ENCODE measurements at regions not wholly inside any gene's neighbourhood (a gene's known extent, or its start where the extent isn't known, plus 50 kb on each side); places are given as distances from the start of the nearest gene placed in this dataset.

GRCh38 chr5:35513612-35514011, 104.1 kb upstream of the SPEF2 start:
- Mint-ChIP-seq H3K4me3 (no peak overlapping the region), H3K27me3 (peaks cover 5% of the 10 kb centered on the region), H3K9me3 (ENCODE audit: low read depth) (peaks cover 13% of the 10 kb centered on the region), H3K4me1 (no peaks in the 10 kb centered on the region), H3K27ac (no peak overlapping the region), H3K36me3 (ENCODE audit: low read depth) (no peaks in the 10 kb centered on the region)
- POLR2A ChIA-PET, result no interaction called here
- intact Hi-C loops (cut with DNase I, micrococcal nuclease), result no loop called here
- CTCF ChIA-PET, result no interaction called here
- no peak for DNase-seq
- ATAC-seq, result no peak

- peaks cover 18% of the 10 kb centered on the region for H3K9me3 Mint-ChIP-seq (ENCODE audit: low read depth)
- ChIA-PET CTCF (no interaction called here), POLR2A (no interaction called here)
- no peaks in the 10 kb centered on the region for H3K36me3 Mint-ChIP-seq (ENCODE audit: low read depth)
- no peak overlapping the region for H3K4me3 Mint-ChIP-seq
- H3K4me1 Mint-ChIP-seq, result no peaks in the 10 kb centered on the region
- peaks cover 2% of the 10 kb centered on the region for H3K27me3 Mint-ChIP-seq
- no peak for ATAC-seq
- no peak overlapping the region for H3K27ac Mint-ChIP-seq
- no peak for DNase-seq
- intact Hi-C loops (cut with DNase I, micrococcal nuclease), result no loop called here
Measured at GRCh38 chr5:35502206-35502605, 115.5 kb upstream of the SPEF2 start.

- CTCF ChIA-PET, result no interaction called here
- Mint-ChIP-seq H3K36me3 (ENCODE audit: low read depth) (no peaks in the 10 kb centered on the region), H3K4me1 (no peaks in the 10 kb centered on the region), H3K4me3 (no peak overlapping the region), H3K9me3 (ENCODE audit: low read depth) (no peaks in the 10 kb centered on the region), H3K27me3 (peaks cover 10% of the 10 kb centered on the region), H3K27ac (no peak overlapping the region)
- POLR2A ChIA-PET, result no interaction called here
- DNase-seq (no peak), ATAC-seq (no peak)
- intact Hi-C loops (cut with DNase I, micrococcal nuclease), result no loop called here
Measured at GRCh38 chr5:35488791-35489190, 128.9 kb upstream of the SPEF2 start.

- ChIA-PET POLR2A (no interaction called here), CTCF (no interaction called here)
- no peak for DNase-seq
- no peak overlapping the region for H3K27ac Mint-ChIP-seq
- H3K9me3 Mint-ChIP-seq (ENCODE audit: low read depth), result no peaks in the 10 kb centered on the region
- peaks cover 10% of the 10 kb centered on the region for H3K27me3 Mint-ChIP-seq
- no peaks in the 10 kb centered on the region for H3K36me3 Mint-ChIP-seq (ENCODE audit: low read depth)
- no peak overlapping the region for H3K4me3 Mint-ChIP-seq
- ATAC-seq, result no peak
- intact Hi-C loops (cut with DNase I, micrococcal nuclease), result no loop called here
- H3K4me1 Mint-ChIP-seq, result no peaks in the 10 kb centered on the region
Measured at GRCh38 chr5:35488055-35488454, 129.6 kb upstream of the SPEF2 start.

- ATAC-seq (no peak), DNase-seq (no peak)
- peaks cover 9% of the 10 kb centered on the region for H3K27me3 Mint-ChIP-seq
- no peak overlapping the region for H3K27ac Mint-ChIP-seq
- ChIA-PET CTCF (interaction anchor here (1.0 kb wide), 1 partner anchor 40 kb away, joined by 3 read pairs; no protein-coding TSS in a partner anchor), POLR2A (no interaction called here)
- H3K4me3 Mint-ChIP-seq, result no peak overlapping the region
- intact Hi-C loops (cut with DNase I, micrococcal nuclease), result no loop called here
- no peaks in the 10 kb centered on the region for H3K36me3 Mint-ChIP-seq (ENCODE audit: low read depth)
- peaks cover 2% of the 10 kb centered on the region for H3K4me1 Mint-ChIP-seq
- H3K9me3 Mint-ChIP-seq (ENCODE audit: low read depth), result no peaks in the 10 kb centered on the region
Measured at GRCh38 chr5:35487233-35488025, 130.2 kb upstream of the SPEF2 start.

GRCh38 chr5:35485487-35485886, 132.2 kb upstream of the SPEF2 start:
- Mint-ChIP-seq H3K27ac (no peak overlapping the region), H3K9me3 (ENCODE audit: low read depth) (no peaks in the 10 kb centered on the region), H3K36me3 (ENCODE audit: low read depth) (no peaks in the 10 kb centered on the region), H3K4me1 (peaks cover 2% of the 10 kb centered on the region), H3K4me3 (no peak overlapping the region), H3K27me3 (peaks cover 4% of the 10 kb centered on the region)
- CTCF ChIA-PET, result no interaction called here
- ATAC-seq, result no peak
- POLR2A ChIA-PET, result no interaction called here
- intact Hi-C loops (cut with DNase I, micrococcal nuclease), result no loop called here
- DNase-seq, result no peak

- no peak overlapping the region for H3K4me3 Mint-ChIP-seq
- CTCF ChIA-PET, result no interaction called here
- H3K27ac Mint-ChIP-seq, result no peak overlapping the region
- intact Hi-C loops (cut with DNase I, micrococcal nuclease), result no loop called here
- POLR2A ChIA-PET, result no interaction called here
- peaks cover 7% of the 10 kb centered on the region for H3K4me1 Mint-ChIP-seq
- ATAC-seq, result no peak
- DNase-seq, result no peak
- no peaks in the 10 kb centered on the region for H3K27me3 Mint-ChIP-seq
- peaks cover 5% of the 10 kb centered on the region for H3K36me3 Mint-ChIP-seq (ENCODE audit: low read depth)
- H3K9me3 Mint-ChIP-seq (ENCODE audit: low read depth), result peaks cover 3% of the 10 kb centered on the region
Measured at GRCh38 chr5:35484241-35484640, 133.4 kb upstream of the SPEF2 start.

GRCh38 chr5:35483780-35484179, 133.9 kb upstream of the SPEF2 start:
- DNase-seq (no peak), ATAC-seq (no peak)
- ChIA-PET CTCF (no interaction called here), POLR2A (no interaction called here)
- Mint-ChIP-seq H3K27me3 (no peaks in the 10 kb centered on the region), H3K27ac (no peak overlapping the region), H3K36me3 (ENCODE audit: low read depth) (peaks cover 7% of the 10 kb centered on the region), H3K4me1 (peaks cover 11% of the 10 kb centered on the region), H3K9me3 (ENCODE audit: low read depth) (peaks cover 3% of the 10 kb centered on the region), H3K4me3 (no peak overlapping the region)
- intact Hi-C loops (cut with DNase I, micrococcal nuclease), result no loop called here

GRCh38 chr5:35483191-35483590, 134.5 kb upstream of the SPEF2 start:
- Mint-ChIP-seq H3K36me3 (ENCODE audit: low read depth) (peaks cover 7% of the 10 kb centered on the region), H3K4me1 (peaks cover 11% of the 10 kb centered on the region), H3K27ac (no peak overlapping the region), H3K9me3 (ENCODE audit: low read depth) (peaks cover 4% of the 10 kb centered on the region), H3K4me3 (no peak overlapping the region), H3K27me3 (no peaks in the 10 kb centered on the region)
- POLR2A ChIA-PET, result no interaction called here
- ATAC-seq, result no peak
- intact Hi-C loops (cut with DNase I, micrococcal nuclease), result no loop called here
- CTCF ChIA-PET, result no interaction called here
- DNase-seq, result no peak

GRCh38 chr5:35482167-35482755, 135.4 kb upstream of the SPEF2 start:
- intact Hi-C loops (cut with DNase I, micrococcal nuclease), result no loop called here
- CTCF ChIA-PET, result no interaction called here

GRCh38 chr5:35478856-35479682, 138.6 kb upstream of the SPEF2 start:
- Mint-ChIP-seq H3K9me3 (ENCODE audit: low read depth) (peaks cover 6% of the 10 kb centered on the region), H3K36me3 (ENCODE audit: low read depth) (peaks cover 11% of the 10 kb centered on the region), H3K4me1 (peaks cover 11% of the 10 kb centered on the region), H3K4me3 (peak overlapping the region; percentile 35), H3K27me3 (peaks cover 2% of the 10 kb centered on the region), H3K27ac (peak overlapping the region; percentile 83)
- intact Hi-C loops (cut with DNase I, micrococcal nuclease), result loop anchor here (5.0 kb wide), 2 partner anchors 293 to 448 kb away; no protein-coding TSS in a partner anchor
- POLR2A ChIA-PET, result no interaction called here
- CTCF ChIA-PET, result interaction anchor here (1.1 kb wide), 1 partner anchor 11 kb away, joined by 5 read pairs; no protein-coding TSS in a partner anchor
- ATAC-seq, result peak; percentile 89
- no peak for DNase-seq

More at GRCh38 chr5:35482167-35482755, 135.4 kb upstream of the SPEF2 start:
- POLR2A ChIA-PET, result no interaction called here
- Mint-ChIP-seq H3K9me3 (ENCODE audit: low read depth) (peaks cover 6% of the 10 kb centered on the region), H3K4me3 (no peak overlapping the region), H3K27me3 (no peaks in the 10 kb centered on the region), H3K36me3 (ENCODE audit: low read depth) (peaks cover 11% of the 10 kb centered on the region), H3K27ac (no peak overlapping the region), H3K4me1 (peaks cover 11% of the 10 kb centered on the region)
- ATAC-seq, result no peak
- no peak for DNase-seq
